Activated naive CD8-positive, alpha-beta T cell treated with anti-CD3 and anti-CD28 coated beads, Interleukin-2, amount 10 ng/mL, durations not matched to agents 7 days and 5 days (primary cell): ENCODE measurements at regions not wholly inside any gene's neighbourhood (a gene's known extent, or its start where the extent isn't known, plus 50 kb on each side); places are given as distances from the start of the nearest gene placed in this dataset.
"Not testable (repeated sequence)": the region's sequence is repeated elsewhere in the genome, so short reads cannot be mapped to it uniquely, and the experiment has no call there.

ENCODE experiments used
- ATAC-seq: fragments of 150-1000 bp; cut with Tn5 transposase; one replicate; pipeline ENCODE4 v1.10.0; 2021; ENCODE audit warnings: low read depth, moderate library complexity
- POLR2A ChIA-PET: fragments of 350-600 bp; sonication (Branson Sonifier 250); formaldehyde crosslinking; loops from one replicate; lab custom pipeline; 2021; ENCODE audit warnings: antibody characterized with exemption; lab: Charles Lee
- DNase-seq: peaks from one replicate; pipeline ENCODE4 v3.0.0; 2021
- H3K27ac Mint-ChIP-seq: one replicate; pipeline ENCODE4 v1.8.0; 2022; ENCODE audit warnings: mild to moderate bottlenecking, mixed read lengths
- H3K27me3 Mint-ChIP-seq: one replicate; pipeline ENCODE4 v1.8.0; 2022; ENCODE audit warnings: mild to moderate bottlenecking, moderate library complexity, mixed read lengths
- H3K36me3 Mint-ChIP-seq: one replicate; pipeline ENCODE4 v1.8.0; 2021; ENCODE audit warnings: mild to moderate bottlenecking, mixed read lengths
- H3K4me1 Mint-ChIP-seq: one replicate; pipeline ENCODE4 v1.8.0; 2021; ENCODE audit warnings: mixed read lengths
- H3K4me3 Mint-ChIP-seq: one replicate; pipeline ENCODE4 v1.8.0; 2022; ENCODE audit warnings: mild to moderate bottlenecking, moderate library complexity, mixed read lengths
- H3K9me3 Mint-ChIP-seq: one replicate; pipeline ENCODE4 v1.8.0; 2021; ENCODE audit warnings: mixed read lengths

DNA sequence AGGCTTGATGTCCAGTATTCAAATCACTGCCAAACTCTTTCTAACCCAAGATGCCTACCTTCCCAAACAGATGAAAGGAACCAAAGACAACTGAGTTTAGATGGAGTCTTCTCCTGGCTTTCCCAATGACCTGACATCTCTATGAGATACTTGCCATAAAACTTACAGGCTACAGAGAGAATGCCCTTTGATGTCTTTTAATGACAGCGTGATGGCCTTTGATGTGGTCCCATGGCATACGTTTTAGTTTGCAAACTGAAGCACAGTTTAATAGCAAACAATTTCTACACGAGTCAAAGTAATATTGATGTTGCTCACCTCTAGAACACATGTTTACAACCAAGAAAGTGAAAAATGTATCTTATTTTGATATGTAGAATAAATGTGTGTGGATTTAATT is 73.2 kb downstream of the ZIC4 start:
- H3K36me3 Mint-ChIP-seq, result no peaks in the 10 kb centered on the region
- ATAC-seq (no peak), DNase-seq (no peak)
- no peaks in the 10 kb centered on the region for H3K9me3 Mint-ChIP-seq
- H3K27ac Mint-ChIP-seq, result no peak overlapping the region
- no peaks in the 10 kb centered on the region for H3K4me1 Mint-ChIP-seq
- H3K4me3 Mint-ChIP-seq, result no peak overlapping the region
- POLR2A ChIA-PET, result no interaction called here
- no peaks in the 10 kb centered on the region for H3K27me3 Mint-ChIP-seq

DNA sequence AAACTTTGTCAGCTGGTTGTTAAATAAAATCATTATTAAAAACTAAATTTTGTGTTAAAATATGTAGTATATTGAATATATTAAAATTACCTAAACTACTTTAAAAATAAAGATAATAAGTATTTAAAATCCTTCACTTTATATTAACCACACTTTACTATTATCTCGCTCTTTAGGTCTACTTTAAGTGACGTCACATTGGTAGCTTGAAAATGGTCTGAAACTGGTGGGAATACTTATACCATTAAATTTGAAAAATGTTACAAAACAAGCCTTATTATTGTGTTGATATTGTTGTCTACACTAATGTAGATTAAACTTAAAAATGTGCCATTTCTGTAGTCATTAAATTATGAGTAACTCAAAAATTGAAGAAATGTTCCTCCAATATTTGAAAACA is 77.6 kb downstream of the ZIC4 start:
- Mint-ChIP-seq H3K27me3 (no peaks in the 10 kb centered on the region), H3K36me3 (no peaks in the 10 kb centered on the region), H3K27ac (no peak overlapping the region), H3K4me3 (no peak overlapping the region), H3K9me3 (no peaks in the 10 kb centered on the region), H3K4me1 (no peaks in the 10 kb centered on the region)
- DNase-seq, result no peak
- POLR2A ChIA-PET, result no interaction called here
- no peak for ATAC-seq

DNA sequence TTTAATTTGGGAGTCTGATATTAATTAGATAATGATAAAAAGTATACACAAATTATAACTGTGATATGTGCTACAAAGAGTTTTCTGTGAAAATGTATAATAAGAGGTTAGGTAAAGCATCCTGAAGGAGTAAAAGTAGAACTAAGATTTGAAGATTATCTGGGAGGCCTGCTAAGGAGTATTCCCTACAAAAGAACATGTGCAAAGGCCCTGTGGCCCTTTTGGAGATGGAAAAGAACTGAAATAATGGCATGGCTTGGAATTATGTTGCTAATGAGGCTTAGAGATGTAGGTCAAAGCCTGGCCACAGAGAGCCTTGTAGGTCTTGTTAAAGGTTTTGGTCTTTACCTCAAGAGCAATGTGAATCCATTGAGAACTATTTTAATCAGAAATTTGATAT is 82.0 kb downstream of the ZIC4 start:
- no peaks in the 10 kb centered on the region for H3K27me3 Mint-ChIP-seq
- no peak overlapping the region for H3K27ac Mint-ChIP-seq
- H3K36me3 Mint-ChIP-seq, result no peaks in the 10 kb centered on the region
- POLR2A ChIA-PET, result no interaction called here
- ATAC-seq (no peak), DNase-seq (no peak)
- H3K9me3 Mint-ChIP-seq, result no peaks in the 10 kb centered on the region
- H3K4me3 Mint-ChIP-seq, result no peak overlapping the region
- H3K4me1 Mint-ChIP-seq, result no peaks in the 10 kb centered on the region

DNA sequence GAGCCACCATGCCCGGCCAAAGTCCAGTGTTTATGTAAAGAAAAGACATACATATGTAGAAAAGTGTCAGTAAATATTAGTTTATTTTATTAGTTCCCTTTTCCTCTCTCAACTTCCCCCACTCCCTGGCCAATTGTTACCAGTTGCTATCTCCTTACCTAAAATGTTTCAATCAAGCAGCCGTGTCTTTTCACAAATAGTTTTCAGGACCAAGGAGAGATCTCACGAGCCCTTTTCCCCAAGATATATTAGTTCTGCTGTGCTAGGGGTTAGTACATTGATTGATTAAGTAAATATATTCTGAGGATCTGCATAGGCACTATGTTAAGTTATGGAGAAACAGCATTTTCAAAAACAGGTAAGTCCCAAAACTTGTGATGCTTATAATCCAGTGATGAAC is 87.4 kb downstream of the ZIC4 start:
- H3K27me3 Mint-ChIP-seq, result no peaks in the 10 kb centered on the region
- POLR2A ChIA-PET, result no interaction called here
- DNase-seq (no peak), ATAC-seq (no peak)
- no peak overlapping the region for H3K27ac Mint-ChIP-seq
- no peak overlapping the region for H3K4me3 Mint-ChIP-seq
- peaks cover 4% of the 10 kb centered on the region for H3K9me3 Mint-ChIP-seq
- H3K36me3 Mint-ChIP-seq, result no peaks in the 10 kb centered on the region
- no peaks in the 10 kb centered on the region for H3K4me1 Mint-ChIP-seq

DNA sequence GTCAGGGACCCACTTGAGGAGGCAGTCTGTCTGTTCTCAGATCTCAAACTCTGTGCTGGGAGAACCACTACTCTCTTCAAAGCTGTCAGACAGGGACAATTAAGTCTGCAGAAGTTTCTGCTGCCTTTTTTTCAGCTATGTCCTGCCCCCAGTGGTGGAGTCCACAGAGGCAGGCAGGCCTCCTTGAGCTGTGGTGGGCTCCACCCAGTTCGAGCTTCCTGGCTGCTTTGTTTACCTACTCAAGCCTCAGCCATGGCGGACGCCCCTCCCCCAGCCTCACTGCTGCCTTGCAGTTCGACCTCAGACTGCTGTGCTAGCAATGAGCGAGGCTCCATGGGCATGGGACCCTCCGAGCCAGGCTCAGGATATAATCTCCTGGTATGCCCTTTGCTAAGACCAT is 89.3 kb downstream of the ZIC4 start:
- DNase-seq, POLR2A ChIA-PET: not testable (repeated sequence)

DNA sequence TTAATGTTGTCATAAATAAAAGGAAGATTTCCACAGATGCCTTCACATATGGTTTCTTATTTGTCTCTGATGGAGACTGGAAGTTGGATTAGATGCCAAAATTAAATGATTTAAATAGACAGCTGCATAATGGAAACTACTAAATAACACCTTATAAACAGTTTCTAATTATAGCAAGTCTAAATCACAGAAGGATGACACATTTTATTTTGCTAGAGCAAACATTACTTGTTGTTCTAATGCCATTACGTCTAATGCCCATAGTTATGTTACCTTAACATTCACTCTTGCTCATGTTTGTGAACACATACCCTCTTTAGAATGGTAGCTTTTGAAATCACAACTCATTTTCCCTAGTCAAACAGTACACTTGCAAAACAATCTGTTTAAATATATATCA is 92.8 kb downstream of the ZIC4 start:
- DNase-seq (no peak), ATAC-seq (no peak)
- H3K4me1 Mint-ChIP-seq, result no peaks in the 10 kb centered on the region
- no peak overlapping the region for H3K27ac Mint-ChIP-seq
- no peaks in the 10 kb centered on the region for H3K9me3 Mint-ChIP-seq
- H3K27me3 Mint-ChIP-seq, result no peaks in the 10 kb centered on the region
- POLR2A ChIA-PET, result no interaction called here
- H3K36me3 Mint-ChIP-seq, result no peaks in the 10 kb centered on the region
- no peak overlapping the region for H3K4me3 Mint-ChIP-seq

More for the DNA sequence above, 89.3 kb downstream of the ZIC4 start:
- not testable (repeated sequence) for H3K36me3 Mint-ChIP-seq, ATAC-seq, H3K4me3 Mint-ChIP-seq, H3K4me1 Mint-ChIP-seq, H3K9me3 Mint-ChIP-seq, H3K27me3 Mint-ChIP-seq, H3K27ac Mint-ChIP-seq

DNA sequence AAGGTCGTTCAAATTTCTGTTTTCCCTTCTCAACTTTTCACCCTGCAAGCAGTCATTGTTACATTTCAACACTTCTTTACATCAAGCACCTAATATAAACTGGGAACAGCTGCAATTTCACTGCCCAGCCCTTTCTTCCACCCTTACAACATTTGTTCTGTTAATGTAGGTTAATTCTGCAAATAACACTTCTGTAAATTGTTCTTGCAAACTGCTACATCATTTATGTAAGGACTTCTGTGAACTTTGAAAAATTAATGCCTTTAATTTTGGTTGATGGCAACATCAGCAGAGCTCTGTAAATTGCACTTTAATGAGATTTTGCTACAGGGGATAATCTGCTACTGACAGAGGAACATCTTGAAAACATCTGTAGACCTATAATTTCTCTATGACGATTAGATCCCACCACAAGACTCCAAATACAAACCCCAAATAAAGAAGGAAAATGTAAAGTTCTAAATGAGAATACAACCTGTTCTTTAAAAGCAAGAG is 93.5 kb downstream of the ZIC4 start:
- H3K27ac Mint-ChIP-seq, result no peak overlapping the region
- H3K27me3 Mint-ChIP-seq, result no peaks in the 10 kb centered on the region
- H3K4me3 Mint-ChIP-seq, result no peak overlapping the region
- ATAC-seq (no peak), DNase-seq (no peak)
- POLR2A ChIA-PET, result no interaction called here
- no peaks in the 10 kb centered on the region for H3K36me3 Mint-ChIP-seq
- H3K4me1 Mint-ChIP-seq, result no peaks in the 10 kb centered on the region
- no peaks in the 10 kb centered on the region for H3K9me3 Mint-ChIP-seq

DNA sequence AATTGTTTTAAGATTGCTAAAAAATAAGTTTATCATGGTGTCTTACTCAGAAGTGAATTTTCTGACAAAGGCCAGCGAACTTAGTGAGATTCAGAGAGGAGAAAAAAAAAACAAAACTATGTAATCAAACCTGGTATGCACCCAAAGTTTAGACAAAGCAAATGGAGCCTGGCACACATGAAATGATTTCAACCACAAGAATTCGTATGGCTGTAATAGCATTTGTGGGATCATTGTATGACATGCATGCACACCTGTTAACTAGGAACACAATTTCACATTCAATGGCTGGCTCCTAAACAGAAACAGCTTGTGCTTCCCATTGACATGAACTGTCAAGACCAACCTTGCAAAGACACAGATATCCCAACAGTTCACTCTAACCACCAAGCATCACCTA is 94.6 kb downstream of the ZIC4 start:
- DNase-seq (no peak), ATAC-seq (no peak)
- Mint-ChIP-seq H3K27ac (no peak overlapping the region), H3K9me3 (no peaks in the 10 kb centered on the region), H3K27me3 (no peaks in the 10 kb centered on the region), H3K4me1 (no peaks in the 10 kb centered on the region), H3K36me3 (no peaks in the 10 kb centered on the region), H3K4me3 (no peak overlapping the region)
- POLR2A ChIA-PET, result no interaction called here

DNA sequence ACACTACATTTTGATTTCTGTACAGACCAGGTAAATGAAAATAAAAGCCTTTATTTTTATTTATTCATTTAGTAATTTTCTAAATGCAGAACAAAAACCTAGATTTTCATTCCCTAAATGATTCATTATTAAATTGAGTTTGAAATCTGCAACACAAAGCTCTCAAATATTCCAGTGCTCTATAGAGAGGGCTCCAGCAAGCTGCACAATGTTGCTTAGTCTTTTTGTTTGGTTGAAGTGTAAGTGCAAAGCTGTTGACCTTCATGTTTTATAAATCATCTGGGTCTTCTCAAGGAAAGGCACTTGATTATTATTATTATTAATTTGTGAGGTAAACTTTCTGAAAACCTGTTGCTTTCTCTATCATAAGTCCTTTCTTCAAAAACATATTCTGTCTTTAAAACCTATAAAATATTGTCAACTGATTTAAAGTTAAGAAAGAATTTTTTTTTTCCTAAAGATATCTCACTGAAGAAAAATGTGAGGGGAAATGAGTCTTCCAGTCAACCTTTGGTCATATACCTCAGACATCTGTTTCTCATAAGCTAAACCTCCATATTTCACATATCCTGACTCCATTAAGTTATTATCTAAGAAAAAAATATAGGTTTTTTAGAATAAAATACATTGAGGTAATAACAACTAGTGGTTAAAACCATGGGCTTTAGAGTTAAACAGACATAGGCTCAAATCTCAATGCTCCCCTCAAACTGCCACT is 100.7 kb downstream of the ZIC4 start:
- POLR2A ChIA-PET, result no interaction called here
- ATAC-seq (no peak), DNase-seq (no peak)
- H3K36me3 Mint-ChIP-seq, result no peaks in the 10 kb centered on the region
- no peaks in the 10 kb centered on the region for H3K4me1 Mint-ChIP-seq
- H3K9me3 Mint-ChIP-seq, result peaks cover 1% of the 10 kb centered on the region
- H3K27ac Mint-ChIP-seq, result no peak overlapping the region
- no peak overlapping the region for H3K4me3 Mint-ChIP-seq
- H3K27me3 Mint-ChIP-seq, result no peaks in the 10 kb centered on the region

DNA sequence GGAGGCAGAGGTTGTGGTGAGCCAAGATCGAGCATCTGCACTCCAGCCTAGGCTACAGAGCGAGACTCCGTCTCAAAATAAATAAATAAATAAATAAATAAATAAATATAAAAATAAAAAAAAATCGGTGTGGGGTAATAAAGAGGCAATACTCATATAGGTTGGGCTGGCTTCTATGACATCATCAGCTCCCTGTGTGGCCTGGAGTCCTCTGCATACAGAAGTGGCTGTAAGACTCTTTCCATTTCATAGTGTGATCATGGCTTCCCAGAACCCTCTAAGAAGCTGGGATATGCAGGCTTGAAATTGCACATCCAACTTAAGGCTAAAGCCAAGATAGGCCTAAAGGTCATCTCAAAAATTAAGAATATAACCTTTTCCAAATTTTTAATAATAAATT is 101.6 kb downstream of the ZIC4 start:
- no peaks in the 10 kb centered on the region for H3K27me3 Mint-ChIP-seq
- H3K36me3 Mint-ChIP-seq, result no peaks in the 10 kb centered on the region
- POLR2A ChIA-PET, result no interaction called here
- H3K4me3 Mint-ChIP-seq, result no peak overlapping the region
- ATAC-seq, result no peak
- H3K9me3 Mint-ChIP-seq, result peaks cover 1% of the 10 kb centered on the region
- no peaks in the 10 kb centered on the region for H3K4me1 Mint-ChIP-seq
- no peak for DNase-seq
- no peak overlapping the region for H3K27ac Mint-ChIP-seq

DNA sequence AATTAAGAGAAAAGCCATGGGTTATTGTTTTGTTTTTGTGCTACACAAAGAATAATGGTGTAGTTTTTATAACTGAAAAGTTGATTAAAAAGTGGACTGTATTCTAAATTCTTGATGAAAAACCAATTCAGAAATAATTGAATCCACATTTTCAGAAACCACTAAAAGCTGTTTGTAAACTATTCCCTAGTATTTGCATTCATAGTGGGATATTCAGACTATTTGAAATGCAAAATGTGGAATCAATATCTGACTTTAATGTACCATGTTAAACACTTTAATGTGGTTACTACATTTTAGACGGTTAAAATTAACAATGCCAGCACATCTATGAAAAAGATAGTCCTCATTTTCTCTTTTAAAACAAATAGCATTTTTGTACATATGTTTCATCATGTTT is 104.6 kb downstream of the ZIC4 start:
- ATAC-seq (no peak), DNase-seq (no peak)
- H3K4me3 Mint-ChIP-seq, result no peak overlapping the region
- POLR2A ChIA-PET, result no interaction called here
- H3K36me3 Mint-ChIP-seq, result no peaks in the 10 kb centered on the region
- no peaks in the 10 kb centered on the region for H3K4me1 Mint-ChIP-seq
- H3K27ac Mint-ChIP-seq, result no peak overlapping the region
- H3K9me3 Mint-ChIP-seq, result peaks cover 1% of the 10 kb centered on the region
- no peaks in the 10 kb centered on the region for H3K27me3 Mint-ChIP-seq

DNA sequence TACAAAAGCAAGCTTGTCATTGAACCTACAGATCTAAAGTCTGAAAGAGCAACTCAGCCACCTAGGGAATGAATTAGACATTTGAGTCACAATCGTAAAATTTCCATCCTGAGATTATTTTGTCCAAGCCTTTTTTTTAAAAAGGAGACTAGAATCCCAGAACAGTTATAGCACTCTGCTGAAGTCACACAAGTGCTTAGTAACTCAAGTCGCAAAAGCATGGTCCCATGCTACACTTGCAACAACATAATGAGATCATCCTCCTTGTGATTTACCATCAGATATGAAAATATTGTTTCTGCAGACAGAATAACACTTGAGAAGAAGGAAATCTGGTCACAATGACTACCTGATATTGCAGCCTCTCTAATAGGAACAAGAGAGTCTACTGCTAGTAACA is 106.7 kb downstream of the ZIC4 start:
- no peak overlapping the region for H3K27ac Mint-ChIP-seq
- no peaks in the 10 kb centered on the region for H3K27me3 Mint-ChIP-seq
- ATAC-seq (no peak), DNase-seq (no peak)
- peaks cover 1% of the 10 kb centered on the region for H3K9me3 Mint-ChIP-seq
- no peaks in the 10 kb centered on the region for H3K36me3 Mint-ChIP-seq
- H3K4me1 Mint-ChIP-seq, result no peaks in the 10 kb centered on the region
- POLR2A ChIA-PET, result no interaction called here
- no peak overlapping the region for H3K4me3 Mint-ChIP-seq

DNA sequence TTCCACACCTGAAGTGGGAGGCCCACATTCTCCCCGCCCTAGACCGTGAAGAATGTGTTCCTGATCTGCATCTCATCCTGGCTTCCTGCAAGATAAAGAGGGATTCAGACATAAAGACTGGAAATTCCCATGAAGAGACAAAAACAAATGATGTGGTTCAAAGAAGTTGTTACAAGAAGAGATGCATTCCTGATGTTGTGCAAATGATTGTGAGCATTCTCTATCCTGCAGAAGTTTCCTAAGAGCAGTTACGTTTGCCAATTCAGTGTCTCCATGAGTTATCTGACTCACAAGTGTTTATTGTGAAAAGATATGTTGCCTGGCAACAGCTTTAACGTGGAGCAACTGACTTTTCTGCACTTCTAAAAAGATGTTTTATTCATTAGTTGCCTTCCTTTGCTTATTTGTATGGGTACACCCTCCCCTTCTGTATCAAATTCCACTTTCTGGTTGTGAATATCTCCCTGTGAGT is 107.8 kb downstream of the ZIC4 start:
- Mint-ChIP-seq H3K27me3 (no peaks in the 10 kb centered on the region), H3K4me3 (no peak overlapping the region), H3K36me3 (no peaks in the 10 kb centered on the region), H3K9me3 (no peaks in the 10 kb centered on the region), H3K27ac (no peak overlapping the region), H3K4me1 (no peaks in the 10 kb centered on the region)
- no peak for DNase-seq
- ATAC-seq, result no peak
- POLR2A ChIA-PET, result no interaction called here

DNA sequence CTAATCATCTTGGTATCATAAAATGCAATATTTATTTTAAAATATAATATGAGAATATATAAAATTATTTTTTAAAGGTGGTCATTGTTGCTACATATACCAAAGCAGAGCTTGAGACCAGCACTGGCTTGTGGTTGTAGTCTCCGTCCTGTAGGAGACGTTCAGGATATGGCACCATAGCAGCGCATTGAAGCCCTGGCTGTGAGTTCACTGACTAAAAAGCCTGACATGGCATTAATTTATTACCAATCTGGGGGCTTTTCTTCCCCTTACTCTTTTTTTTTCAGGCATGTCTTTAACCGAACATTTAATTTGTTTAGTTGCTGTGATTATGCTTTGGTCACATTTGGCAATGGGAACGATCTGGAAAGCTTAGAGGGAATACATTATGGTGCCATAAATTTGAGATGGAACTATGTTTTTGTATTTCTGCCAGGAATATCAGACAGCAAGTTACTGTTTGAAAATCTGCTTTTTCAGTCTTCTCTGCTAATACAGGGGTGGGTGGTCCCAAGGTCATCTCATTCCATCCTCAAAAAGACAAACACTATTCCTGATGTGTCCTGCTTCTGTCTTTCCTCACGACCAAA is 108.5 kb downstream of the ZIC4 start:
- H3K4me3 Mint-ChIP-seq, result no peak overlapping the region
- no peaks in the 10 kb centered on the region for H3K27me3 Mint-ChIP-seq
- no peaks in the 10 kb centered on the region for H3K9me3 Mint-ChIP-seq
- H3K4me1 Mint-ChIP-seq, result no peaks in the 10 kb centered on the region
- no peak for ATAC-seq
- no peak overlapping the region for H3K27ac Mint-ChIP-seq
- POLR2A ChIA-PET, result no interaction called here
- no peak for DNase-seq
- no peaks in the 10 kb centered on the region for H3K36me3 Mint-ChIP-seq
